Peyer's patch (tissue), 4 donors: ENCODE measurements at regions not wholly inside any gene's neighbourhood (a gene's known extent, or its start where the extent isn't known, plus 50 kb on each side); places are given as distances from the start of the nearest gene placed in this dataset.

ENCODE experiments used
- CTCF ChIP-seq, 6 experiments: fragments of 450-650 bp in 4 of 6; fragments of 200-600 bp in 2 of 6; sonication (generic) in 1 of 6; IDR thresholded peaks; one replicate each; pipeline ENCODE4 v1.5.1; 2017 to 2019; ENCODE audit warnings: antibody characterized with exemption in 6 of 6, mild to moderate bottlenecking in 3 of 6, moderate library complexity in 1 of 6
- POLR2A ChIP-seq, 2 donors: fragments of 450-650 bp; IDR thresholded peaks; one replicate each; pipeline ENCODE4 v1.5.1; 2017; ENCODE audit warnings: antibody characterized with exemption in 2 of 2, mild to moderate bottlenecking in 2 of 2, moderate library complexity in 2 of 2

DNA sequence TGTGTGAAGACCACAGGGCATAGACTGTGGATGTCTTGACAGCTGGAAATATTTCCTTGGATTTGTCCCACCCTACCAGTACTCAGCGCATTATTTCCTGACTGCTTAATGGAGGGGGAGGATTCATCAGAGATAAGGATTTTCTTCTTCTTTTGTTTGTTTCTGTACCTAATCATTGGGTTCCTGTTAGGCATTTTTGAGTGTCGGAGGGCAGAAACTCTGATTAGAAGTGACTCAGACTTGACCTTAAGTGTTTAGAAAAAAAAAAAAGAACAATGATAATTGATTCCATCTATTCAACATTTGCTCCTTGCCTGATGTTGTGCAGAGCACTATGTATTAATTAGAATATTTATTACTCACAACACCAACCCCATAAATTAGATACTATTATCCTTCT is 78.5 kb upstream of the SYNPR start:
- TF ChIP-seq CTCF (IDR thresholded peaks at IDR 0.05): no peak
- no peak for TF ChIP-seq POLR2A (IDR thresholded peaks at IDR 0.05)
